NCI-H82 treated with DMSO at 0.1 percent for 48 hours (cell line): ENCODE measurements at regions not wholly inside any gene's neighbourhood (a gene's known extent, or its start where the extent isn't known, plus 50 kb on each side); places are given as distances from the start of the nearest gene placed in this dataset.

Experiments used
- DNase-seq: peaks from one replicate; lab custom pipeline; 2025; ENCODE audit not compliant: unreplicated experiment; lab: John Stamatoyannopoulos, UW

DNA sequence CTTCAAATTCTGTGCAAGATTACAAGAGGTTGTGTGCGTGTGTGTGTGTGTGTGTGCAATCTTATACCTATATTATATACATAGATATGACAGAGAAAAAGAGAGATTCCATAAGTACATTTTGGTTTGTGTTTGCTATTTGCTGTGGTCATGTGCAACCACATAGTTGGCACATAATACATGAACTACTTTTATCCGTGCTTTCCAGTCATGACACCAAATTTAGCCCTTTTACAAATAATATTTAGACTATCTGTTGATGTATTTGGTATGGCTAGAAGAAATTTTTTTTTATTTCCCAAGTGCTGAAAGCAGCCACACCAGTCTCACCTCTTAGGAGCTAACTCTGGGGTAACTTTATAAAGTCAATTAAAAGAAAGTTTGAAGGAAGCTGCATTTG is 63.5 kb upstream of the EGFR start:
- DNase-seq = no peak

- DNase-seq = no peak
Observed at GRCh38 chr7:54955696-54956420, 63.0 kb upstream of the EGFR start.

GRCh38 chr7:54956865-54957264 is 62.0 kb upstream of the EGFR start:
- DNase-seq = no peak

GRCh38 chr7:54960517-54960916 is 58.3 kb upstream of the EGFR start:
- DNase-seq = no peak

DNA sequence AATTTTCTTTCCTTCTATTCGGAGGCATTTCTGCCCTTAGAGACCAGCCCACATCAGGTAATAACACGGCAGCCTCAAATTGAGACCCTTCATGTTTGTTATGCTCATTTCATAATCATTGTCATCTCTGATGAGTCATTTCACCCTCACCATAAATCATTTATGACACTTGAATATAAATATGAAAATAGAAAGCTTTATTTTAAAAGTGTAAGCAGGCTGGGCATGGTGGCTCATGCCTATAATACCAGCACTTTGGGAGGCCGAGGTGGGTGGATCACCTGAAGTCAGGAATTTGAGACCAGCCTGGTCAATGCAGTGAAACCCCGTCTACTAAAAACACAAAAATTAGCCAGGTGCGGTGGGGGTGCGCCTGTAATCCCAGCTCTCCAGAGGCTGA is 57.4 kb upstream of the EGFR start:
- DNase-seq = no peak

DNA sequence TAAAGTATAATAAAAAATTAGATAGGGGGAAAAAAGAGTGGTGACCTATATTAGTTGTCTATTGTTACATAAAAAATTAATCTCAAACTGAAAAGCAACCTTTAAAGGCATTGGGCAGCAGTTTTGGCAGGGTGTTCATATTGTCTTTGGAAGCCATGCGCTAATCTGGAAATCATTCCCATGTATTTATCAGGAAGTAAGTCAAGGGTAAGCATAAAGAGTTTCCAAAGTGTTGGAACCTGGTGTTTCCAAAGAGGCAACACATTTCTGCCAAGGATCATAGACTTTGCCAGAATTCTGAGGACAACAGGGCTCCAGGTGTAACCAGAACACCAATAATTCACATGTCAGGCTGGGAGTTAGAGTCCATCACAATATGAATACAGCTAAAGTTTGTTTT is 55.7 kb upstream of the EGFR start:
- no peak for DNase-seq

- no peak for DNase-seq
Observed at GRCh38 chr7:54964136-54964535, 54.7 kb upstream of the EGFR start.

DNA sequence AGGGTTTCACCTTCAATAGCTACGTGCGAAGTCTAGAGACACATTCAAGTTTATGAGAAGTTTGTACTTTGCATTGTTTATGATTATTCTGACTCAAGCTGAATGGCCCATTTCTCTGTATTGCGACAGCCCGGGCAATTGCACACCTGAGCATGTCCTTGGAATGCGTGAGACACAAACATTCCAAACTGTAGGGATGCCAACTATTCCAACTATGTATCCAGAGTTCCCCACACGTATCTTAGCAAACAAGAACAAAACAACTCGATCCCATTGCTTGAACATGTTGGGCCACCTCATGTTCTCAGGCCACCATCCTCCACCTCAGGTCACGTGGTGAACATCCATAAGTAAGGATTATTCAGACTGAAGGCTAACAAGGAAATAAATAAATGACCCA is 51.4 kb upstream of the EGFR start:
- DNase-seq = no peak

GRCh38 chr7:54968018-54968417 is 50.8 kb upstream of the EGFR start:
- no peak for DNase-seq
